PC-9 (cell line): ENCODE measurements at regions not wholly inside any gene's neighbourhood (a gene's known extent, or its start where the extent isn't known, plus 50 kb on each side); places are given as distances from the start of the nearest gene placed in this dataset.

Source experiments
- CTCF ChIP-seq: fragments of 200-600 bp; sonication (generic); conservative IDR thresholded peaks from 2 replicates; pipeline ENCODE4 v1.6.1; 2017; ENCODE audit warnings: mixed run types, antibody characterized with exemption, mild to moderate bottlenecking, moderate library complexity
- EZH2 ChIP-seq: fragments of 200-600 bp; sonication (generic); IDR thresholded peaks from 2 replicates; pipeline ENCODE4 v1.8.0; 2017; ENCODE audit warnings: antibody characterized with exemption, low read depth

GRCh38 chr6:169858935-169859351, 107.5 kb downstream of the ERMARD start:
- TF ChIP-seq CTCF (no peak), EZH2 (no peak)
